Mesothelial cell of epicardium (in vitro differentiated cells): ENCODE measurements at regions not wholly inside any gene's neighbourhood (a gene's known extent, or its start where the extent isn't known, plus 50 kb on each side); places are given as distances from the start of the nearest gene placed in this dataset.

ENCODE experiments used
- DNase-seq, 2 experiments: peaks; one replicate each; pipeline ENCODE4 v3.0.0; 2021; ENCODE audit warnings: low spot score in 2 of 2; ENCODE audit not compliant: unreplicated experiment in 2 of 2
- H3K27ac Mint-ChIP-seq: 2 replicates; pipeline ENCODE4 v1.8.0; 2021; ENCODE audit warnings: mixed read lengths
- H3K27me3 Mint-ChIP-seq: 2 replicates; pipeline ENCODE4 v1.8.0; 2021; ENCODE audit warnings: low read depth, mixed read lengths
- H3K36me3 Mint-ChIP-seq: 2 replicates; pipeline ENCODE4 v1.8.0; 2021; ENCODE audit warnings: mixed read lengths
- H3K4me1 Mint-ChIP-seq: 2 replicates; pipeline ENCODE4 v1.8.0; 2021; ENCODE audit warnings: mixed read lengths
- H3K4me3 Mint-ChIP-seq: 2 replicates; pipeline ENCODE4 v1.8.0; 2021; ENCODE audit warnings: mild to moderate bottlenecking, moderate library complexity, mixed read lengths
- H3K9me3 Mint-ChIP-seq: 2 replicates; pipeline ENCODE4 v1.8.0; 2021; ENCODE audit warnings: mixed read lengths
- CTCF ChIP-seq: fragments of 200-600 bp; sonication (generic); IDR thresholded peaks from one replicate; pipeline ENCODE4 v1.5.0; 2021; ENCODE audit warnings: antibody characterized with exemption; ENCODE audit not compliant: unreplicated experiment

- no peak for DNase-seq
Measured at GRCh38 chr6:164439331-164439730, 870.1 kb downstream of the C6orf118 start.

GRCh38 chr6:164436976-164437375 lies 872.4 kb downstream of the C6orf118 start:
- no peak for TF ChIP-seq CTCF
- Mint-ChIP-seq H3K4me3 (no peak overlapping the region), H3K4me1 (no peaks in the 10 kb centered on the region), H3K27ac (no peak overlapping the region), H3K36me3 (no peaks in the 10 kb centered on the region), H3K27me3 (no peaks in the 10 kb centered on the region), H3K9me3 (peaks cover 5% of the 10 kb centered on the region)
- DNase-seq: no peak

More at GRCh38 chr6:164439331-164439730, 870.1 kb downstream of the C6orf118 start:
- Mint-ChIP-seq H3K27me3 (no peaks in the 10 kb centered on the region), H3K4me3 (no peak overlapping the region), H3K4me1 (no peaks in the 10 kb centered on the region), H3K27ac (no peak overlapping the region), H3K9me3 (peaks cover 14% of the 10 kb centered on the region), H3K36me3 (no peaks in the 10 kb centered on the region)
- no peak for TF ChIP-seq CTCF

GRCh38 chr6:164427728-164428402 lies 881.5 kb downstream of the C6orf118 start:
- Mint-ChIP-seq H3K4me3 (no peak overlapping the region), H3K27ac (no peak overlapping the region), H3K27me3 (no peaks in the 10 kb centered on the region), H3K4me1 (no peaks in the 10 kb centered on the region), H3K36me3 (no peaks in the 10 kb centered on the region), H3K9me3 (peaks cover 24% of the 10 kb centered on the region)
- TF ChIP-seq CTCF: no peak
- no peak for DNase-seq

- no peak overlapping the region for H3K27ac Mint-ChIP-seq
- TF ChIP-seq CTCF: no peak
- H3K4me3 Mint-ChIP-seq: no peak overlapping the region
- no peak for DNase-seq
- H3K27me3 Mint-ChIP-seq: no peaks in the 10 kb centered on the region
- peaks cover 4% of the 10 kb centered on the region for H3K36me3 Mint-ChIP-seq
- H3K4me1 Mint-ChIP-seq: no peaks in the 10 kb centered on the region
- peaks cover 25% of the 10 kb centered on the region for H3K9me3 Mint-ChIP-seq
Measured at GRCh38 chr6:164424489-164424888, 884.9 kb downstream of the C6orf118 start.

- Mint-ChIP-seq H3K27ac (no peak overlapping the region), H3K9me3 (peaks cover 21% of the 10 kb centered on the region), H3K4me3 (no peak overlapping the region), H3K36me3 (peaks cover 4% of the 10 kb centered on the region), H3K27me3 (no peaks in the 10 kb centered on the region), H3K4me1 (peaks cover 9% of the 10 kb centered on the region)
- no peak for TF ChIP-seq CTCF
- DNase-seq: no peak
Measured at GRCh38 chr6:164419099-164419498, 890.3 kb downstream of the C6orf118 start.

- TF ChIP-seq CTCF: no peak
- Mint-ChIP-seq H3K36me3 (peaks cover 4% of the 10 kb centered on the region), H3K9me3 (peaks cover 13% of the 10 kb centered on the region), H3K4me1 (peaks cover 9% of the 10 kb centered on the region), H3K4me3 (no peak overlapping the region), H3K27me3 (no peaks in the 10 kb centered on the region), H3K27ac (no peak overlapping the region)
- DNase-seq: no peak
Measured at GRCh38 chr6:164418262-164418588, 891.2 kb downstream of the C6orf118 start.
